Activated CD8-positive, alpha-beta memory T cell treated with anti-CD3 and anti-CD28 coated beads for 48 hours (primary cell): ENCODE measurements at regions not wholly inside any gene's neighbourhood (a gene's known extent, or its start where the extent isn't known, plus 50 kb on each side); places are given as distances from the start of the nearest gene placed in this dataset.
"Not testable (repeated sequence)": the region's sequence is repeated elsewhere in the genome, so short reads cannot be mapped to it uniquely, and the experiment has no call there.

ENCODE experiments used
- DNase-seq, 3 experiments: peaks; one replicate each; pipeline ENCODE4 v3.0.0-alpha.2; 2020; ENCODE audit warnings: low read depth in 2 of 3, low spot score in 2 of 3

DNA sequence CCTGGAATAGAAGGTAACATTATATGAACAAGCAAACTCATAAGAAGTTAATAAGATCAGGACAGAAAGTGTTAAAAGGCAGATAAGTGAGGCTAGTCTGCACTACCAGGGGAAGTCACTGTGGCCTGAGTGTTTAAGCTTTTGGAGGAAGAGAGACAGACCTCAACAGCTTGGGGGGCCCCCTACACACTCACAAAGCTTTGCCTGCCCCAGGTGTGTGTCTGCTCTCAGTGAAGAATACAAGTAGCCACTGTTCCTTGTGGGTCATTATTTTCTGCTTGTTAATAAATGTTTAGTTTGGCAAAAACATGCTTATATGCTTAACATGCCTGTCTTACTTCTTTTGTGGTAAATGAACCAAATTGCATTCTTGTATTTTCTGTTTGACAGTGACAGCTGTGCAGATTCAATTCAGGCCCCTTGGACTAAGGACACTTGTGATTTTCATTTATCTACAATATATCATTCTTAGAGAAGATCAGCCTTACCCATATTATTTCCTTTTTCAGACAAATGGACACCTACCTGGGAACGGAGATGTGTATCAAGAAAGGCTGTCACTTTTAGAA is 50.7 kb upstream of the C12orf71 start:
- no peak for DNase-seq

DNA sequence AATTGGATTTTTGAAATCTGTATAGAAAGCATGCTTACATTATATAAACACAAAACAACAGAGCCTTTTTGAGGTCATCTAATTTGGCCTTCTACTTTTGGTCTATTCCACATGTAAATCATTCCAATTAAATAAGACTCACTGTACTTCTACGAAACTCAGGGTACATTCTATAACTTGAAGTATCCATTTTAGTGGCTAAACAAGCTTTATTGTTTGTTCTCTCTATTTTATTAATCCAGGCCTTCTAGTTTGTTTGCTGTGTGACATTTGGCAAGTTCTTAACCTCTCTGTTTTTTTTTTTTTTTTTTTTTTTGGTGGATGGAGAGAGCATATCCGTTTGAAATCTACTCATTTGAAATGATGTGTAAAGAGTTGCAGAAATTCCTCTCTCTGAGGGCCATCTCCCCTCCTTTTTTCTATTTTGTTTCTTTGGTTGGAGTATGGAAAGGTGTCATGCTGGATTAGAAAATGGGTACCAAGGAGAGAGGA is 58.1 kb upstream of the C12orf71 start:
- no peak for DNase-seq

DNA sequence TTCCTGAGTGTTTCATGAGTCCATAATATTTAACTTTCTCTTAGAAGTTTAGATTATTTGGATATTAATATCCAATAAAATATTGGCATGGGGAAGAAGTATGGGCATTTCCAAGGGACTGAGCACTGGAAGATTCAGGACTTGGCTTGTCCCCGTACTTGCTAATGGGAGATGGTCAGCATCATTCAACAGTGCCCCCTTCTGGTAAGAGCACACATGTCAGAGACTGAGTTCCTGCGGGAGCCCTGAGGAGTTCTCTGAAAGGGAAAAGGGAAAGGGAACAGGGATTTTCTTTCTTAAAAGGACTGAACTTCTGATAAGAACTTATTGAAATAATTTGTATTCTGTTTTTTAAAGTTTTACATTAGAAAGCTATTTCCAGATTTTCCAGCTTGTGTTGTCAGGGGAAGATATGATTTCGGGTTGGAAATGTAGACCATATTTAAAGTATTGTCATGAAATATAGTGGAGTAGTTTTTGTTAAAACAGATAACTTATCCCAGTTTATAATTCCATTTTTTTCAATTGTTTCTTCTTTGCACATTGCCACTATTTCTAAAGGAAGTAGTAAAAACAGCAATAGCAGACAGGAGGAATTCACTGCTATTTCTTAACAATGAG is 59.8 kb upstream of the C12orf71 start:
- DNase-seq = peak in 1 of 3 experiments; percentile 10

- no peak for DNase-seq
Measured at GRCh38 chr12:27143256-27144069, 61.1 kb upstream of the C12orf71 start.

- DNase-seq = not testable (repeated sequence)
Measured at GRCh38 chr12:27145725-27146124, 63.3 kb upstream of the C12orf71 start.

DNA sequence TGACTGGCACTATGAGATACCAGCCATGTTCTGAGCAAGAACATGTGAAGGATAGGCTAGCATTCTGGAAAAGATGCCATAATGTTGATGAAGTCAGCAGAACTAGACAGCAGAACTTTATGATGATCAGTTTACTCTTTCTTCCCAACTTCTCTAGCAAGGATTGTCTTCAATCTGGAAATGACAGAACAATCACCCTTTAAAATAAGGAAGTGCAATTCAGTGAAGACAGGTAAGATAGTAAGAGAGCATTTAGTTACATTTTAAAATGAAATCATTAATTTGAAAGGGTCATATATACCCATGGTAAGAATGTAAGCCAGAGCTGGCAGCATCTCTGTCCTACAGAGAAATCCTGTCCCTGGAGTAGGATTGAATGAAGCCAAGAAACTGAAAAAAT is 66.0 kb upstream of the C12orf71 start:
- no peak for DNase-seq

- no peak for DNase-seq
Measured at GRCh38 chr12:27148791-27149190, 66.4 kb upstream of the C12orf71 start.

DNA sequence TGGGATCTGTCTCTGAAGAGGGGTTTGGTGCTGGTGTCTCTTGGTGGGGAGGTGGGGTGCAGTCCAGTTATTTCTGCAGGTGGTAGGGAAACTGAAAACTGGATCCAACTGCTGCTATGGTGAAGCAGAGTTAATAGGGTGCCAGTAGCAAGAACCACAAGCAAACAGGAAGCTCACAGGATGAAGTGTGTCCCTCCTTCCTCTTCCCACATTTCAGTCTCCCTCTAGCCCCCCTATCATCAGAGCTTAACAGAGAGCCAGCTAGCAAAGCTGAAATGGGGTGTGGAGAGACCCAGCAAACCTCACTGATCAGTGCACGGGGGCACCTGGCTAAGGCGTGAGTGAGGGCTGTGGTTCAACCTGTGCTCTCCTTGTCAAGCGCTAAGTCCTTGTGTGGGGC is 69.1 kb upstream of the C12orf71 start:
- DNase-seq = no peak

GRCh38 chr12:27158297-27158696 is 75.9 kb upstream of the C12orf71 start:
- DNase-seq = no peak

DNA sequence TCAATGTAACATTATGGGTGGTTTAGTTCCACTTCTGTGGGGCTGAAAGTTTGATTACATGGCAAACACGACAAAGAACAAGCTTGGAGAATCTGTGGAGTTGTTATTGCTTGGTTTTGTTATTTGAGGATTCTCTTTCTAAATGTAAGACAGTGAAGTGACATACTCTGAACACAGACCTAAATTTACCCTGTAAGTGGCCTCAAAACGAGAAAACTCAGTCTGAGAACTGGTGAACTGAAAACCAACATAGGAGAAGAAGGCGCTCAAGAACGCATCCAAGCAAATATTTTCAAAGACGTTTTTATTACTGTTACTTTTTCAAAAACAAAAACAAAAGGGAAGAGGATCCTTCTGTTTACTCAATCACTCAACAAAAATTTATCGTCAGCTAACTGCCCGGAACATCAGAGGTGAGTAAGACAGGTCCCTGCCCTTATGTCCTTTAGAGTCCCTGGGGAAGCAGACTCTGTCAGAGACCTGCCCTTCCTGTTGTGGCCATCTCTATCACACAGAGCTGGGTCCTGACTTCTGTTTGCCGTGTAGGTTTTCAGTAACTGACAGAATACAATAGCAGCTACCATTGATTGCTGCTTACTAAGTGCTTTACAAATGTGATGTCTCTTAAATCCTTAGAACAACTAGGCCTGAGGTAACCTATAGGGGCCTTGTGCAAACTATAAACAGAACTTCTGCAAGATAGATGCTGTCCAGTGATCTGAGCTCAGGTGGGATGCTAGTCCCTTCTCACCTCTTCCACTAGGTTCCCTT is 79.3 kb upstream of the C12orf71 start:
- no peak for DNase-seq

DNA sequence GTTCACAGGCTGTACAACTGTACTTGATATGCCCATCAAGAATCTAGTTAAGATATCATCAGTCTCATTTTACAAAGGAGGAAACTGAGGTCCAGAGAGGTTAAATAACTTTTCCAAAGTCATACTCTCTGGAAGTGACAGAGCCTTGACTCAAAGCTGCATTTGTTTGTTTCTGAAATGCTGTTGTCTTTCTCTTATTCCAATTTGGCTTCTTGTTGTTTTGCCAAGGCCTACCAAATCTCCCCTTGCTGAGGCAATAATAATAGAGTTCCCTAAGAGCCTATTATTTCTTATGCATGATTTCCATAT is 79.8 kb upstream of the C12orf71 start:
- no peak for DNase-seq

- DNase-seq = no peak
Measured at GRCh38 chr12:27163048-27163715, 80.8 kb upstream of the C12orf71 start.

DNA sequence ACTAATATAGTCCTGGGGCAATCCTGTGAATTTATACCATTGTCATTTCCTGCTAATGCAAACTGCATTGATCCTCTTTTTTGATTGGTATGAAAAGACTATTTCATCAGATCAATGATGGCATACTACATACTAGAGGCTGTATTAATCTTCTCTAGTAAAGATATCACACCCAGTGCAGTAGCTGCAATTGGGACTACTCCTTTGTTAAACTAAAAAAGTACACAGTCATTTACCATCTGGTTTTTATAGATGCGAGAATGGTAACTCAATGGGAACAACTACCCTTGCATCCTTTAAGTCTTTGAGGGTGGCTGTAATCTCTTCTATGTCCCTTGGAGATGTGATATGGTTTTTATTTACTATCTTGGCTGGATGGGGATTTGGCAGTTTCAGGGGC is 80.2 kb upstream of the STK38L start:
- no peak for DNase-seq

DNA sequence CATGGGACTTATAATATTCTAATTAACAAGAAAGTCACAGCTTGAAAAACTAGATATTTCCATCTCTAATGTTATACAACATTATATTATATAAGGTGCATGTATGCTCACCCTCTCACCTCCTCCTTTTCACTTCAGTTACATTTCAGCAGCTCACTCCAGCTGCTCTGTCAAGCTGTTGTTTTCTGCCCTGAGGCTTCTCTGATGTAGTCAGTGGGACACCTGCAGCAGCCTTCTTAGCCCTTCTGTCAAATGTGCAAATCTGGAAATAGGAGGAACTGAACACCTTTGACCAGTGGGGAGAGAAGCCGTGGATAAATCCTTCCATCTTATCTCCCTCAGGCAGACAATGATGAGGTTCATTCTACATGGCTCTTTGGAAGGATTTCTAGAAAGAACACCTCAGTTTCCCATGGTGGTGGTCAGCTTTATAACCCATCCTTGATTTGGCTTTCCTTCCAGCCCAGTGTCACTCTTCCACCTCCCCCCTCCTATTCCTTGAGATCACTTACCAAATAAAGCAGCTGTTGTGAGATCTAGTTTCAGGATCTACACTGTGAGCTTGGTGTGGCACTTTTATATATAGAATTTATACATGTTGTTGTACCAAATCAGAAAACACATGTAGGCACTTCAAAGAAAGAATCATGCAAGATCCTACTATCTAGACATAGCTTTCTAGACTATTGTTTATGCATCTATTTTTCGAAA is 79.6 kb upstream of the STK38L start:
- DNase-seq = no peak

DNA sequence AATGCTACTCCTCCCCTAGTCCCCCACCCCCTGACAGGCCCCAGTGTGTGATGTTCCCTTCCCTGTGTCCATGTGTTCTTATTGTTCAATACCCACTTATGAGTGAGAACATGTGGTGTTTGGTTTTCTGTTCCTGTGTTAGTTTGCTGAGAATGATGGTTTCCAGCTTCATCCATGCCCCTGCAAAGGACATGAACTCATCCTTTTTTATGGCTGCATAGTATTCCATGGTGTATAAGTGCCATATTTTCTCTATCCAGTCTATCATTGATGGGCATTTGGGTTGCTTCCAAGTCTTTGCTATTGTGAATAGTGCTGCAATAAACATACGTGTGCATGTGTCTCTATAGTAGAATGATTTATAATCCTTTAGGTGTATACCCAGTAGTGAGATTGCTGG is 78.1 kb upstream of the STK38L start:
- not testable (repeated sequence) for DNase-seq

- not testable (repeated sequence) for DNase-seq
Measured at GRCh38 chr12:27171494-27171893, 72.6 kb upstream of the STK38L start.

- no peak for DNase-seq
Measured at GRCh38 chr12:27176765-27177164, 67.3 kb upstream of the STK38L start.

GRCh38 chr12:27177706-27178105 is 66.4 kb upstream of the STK38L start:
- DNase-seq = no peak

- DNase-seq = no peak
Measured at GRCh38 chr12:27178255-27178654, 65.8 kb upstream of the STK38L start.

GRCh38 chr12:27178723-27179399 is 65.2 kb upstream of the STK38L start:
- DNase-seq = no peak
